ENCODE measurements at regions not wholly inside any gene's neighbourhood (a gene's known extent, or its start where the extent isn't known, plus 50 kb on each side); places are given as distances from the start of the nearest gene placed in this dataset.

GRCh38 chr18:6465281-6465680, 50.6 kb upstream of the L3MBTL4 start:
- H3K4me3 Mint-ChIP-seq (ENCODE audit: unreplicated experiment): no peak overlapping the region
- H3K9me3 Mint-ChIP-seq (ENCODE audit: unreplicated experiment): peaks cover 6% of the 10 kb centered on the region
- no peak for TF ChIP-seq CTCF (IDR thresholded peaks at IDR 0.05)
- no peaks in the 10 kb centered on the region for H3K4me1 Mint-ChIP-seq (ENCODE audit: unreplicated experiment)
- H3K27ac Mint-ChIP-seq (ENCODE audit: unreplicated experiment): no peak overlapping the region
- peaks cover 40% of the 10 kb centered on the region for H3K27me3 Mint-ChIP-seq (ENCODE audit: unreplicated experiment)
- DNase-seq (ENCODE audit: extremely low spot score, unreplicated experiment): no peak
- peaks cover 3% of the 10 kb centered on the region for H3K36me3 Mint-ChIP-seq (ENCODE audit: unreplicated experiment)

- TF ChIP-seq CTCF (IDR thresholded peaks at IDR 0.05): no peak
- DNase-seq (ENCODE audit: extremely low spot score, unreplicated experiment): no peak
- H3K4me3 Mint-ChIP-seq (ENCODE audit: unreplicated experiment): no peak overlapping the region
- H3K27me3 Mint-ChIP-seq (ENCODE audit: unreplicated experiment): peaks cover 19% of the 10 kb centered on the region
- H3K27ac Mint-ChIP-seq (ENCODE audit: unreplicated experiment): no peak overlapping the region
- H3K4me1 Mint-ChIP-seq (ENCODE audit: unreplicated experiment): no peaks in the 10 kb centered on the region
- H3K36me3 Mint-ChIP-seq (ENCODE audit: unreplicated experiment): no peaks in the 10 kb centered on the region
- H3K9me3 Mint-ChIP-seq (ENCODE audit: unreplicated experiment): peaks cover 4% of the 10 kb centered on the region
Measured at GRCh38 chr18:6476190-6476589, 61.5 kb upstream of the L3MBTL4 start.

GRCh38 chr18:6476880-6477279, 62.2 kb upstream of the L3MBTL4 start:
- Mint-ChIP-seq H3K27me3 (ENCODE audit: unreplicated experiment) (peaks cover 19% of the 10 kb centered on the region), H3K9me3 (ENCODE audit: unreplicated experiment) (peaks cover under 1% of the 10 kb centered on the region), H3K36me3 (ENCODE audit: unreplicated experiment) (no peaks in the 10 kb centered on the region), H3K27ac (ENCODE audit: unreplicated experiment) (no peak overlapping the region), H3K4me1 (ENCODE audit: unreplicated experiment) (no peaks in the 10 kb centered on the region), H3K4me3 (ENCODE audit: unreplicated experiment) (no peak overlapping the region)
- no peak for TF ChIP-seq CTCF (IDR thresholded peaks at IDR 0.05)
- DNase-seq (ENCODE audit: extremely low spot score, unreplicated experiment): no peak

- Mint-ChIP-seq H3K27me3 (ENCODE audit: unreplicated experiment) (peaks cover 15% of the 10 kb centered on the region), H3K9me3 (ENCODE audit: unreplicated experiment) (no peaks in the 10 kb centered on the region), H3K4me1 (ENCODE audit: unreplicated experiment) (peaks cover 4% of the 10 kb centered on the region), H3K36me3 (ENCODE audit: unreplicated experiment) (no peaks in the 10 kb centered on the region), H3K27ac (ENCODE audit: unreplicated experiment) (no peak overlapping the region), H3K4me3 (ENCODE audit: unreplicated experiment) (no peak overlapping the region)
- no peak for TF ChIP-seq CTCF (IDR thresholded peaks at IDR 0.05)
- no peak for DNase-seq (ENCODE audit: extremely low spot score, unreplicated experiment)
Measured at GRCh38 chr18:6478121-6478520, 63.4 kb upstream of the L3MBTL4 start.

- Mint-ChIP-seq H3K27ac (ENCODE audit: unreplicated experiment) (no peak overlapping the region), H3K27me3 (ENCODE audit: unreplicated experiment) (peaks cover 14% of the 10 kb centered on the region), H3K4me3 (ENCODE audit: unreplicated experiment) (no peak overlapping the region), H3K4me1 (ENCODE audit: unreplicated experiment) (peaks cover 4% of the 10 kb centered on the region), H3K9me3 (ENCODE audit: unreplicated experiment) (no peaks in the 10 kb centered on the region), H3K36me3 (ENCODE audit: unreplicated experiment) (no peaks in the 10 kb centered on the region)
- DNase-seq (ENCODE audit: extremely low spot score, unreplicated experiment): no peak
- TF ChIP-seq CTCF (IDR thresholded peaks at IDR 0.05): no peak
Measured at GRCh38 chr18:6479699-6480098, 65.0 kb upstream of the L3MBTL4 start.
